Stimulated activated CD4-positive, alpha-beta T cell treated with anti-CD3 and anti-CD28 coated beads, TNF-alpha, amount 100 ng/mL, for 48 hours (primary cell): ENCODE measurements at regions not wholly inside any gene's neighbourhood (a gene's known extent, or its start where the extent isn't known, plus 50 kb on each side); places are given as distances from the start of the nearest gene placed in this dataset.

Experiments used
- DNase-seq, 3 donors: peaks; one replicate each; pipeline ENCODE4 v3.0.0-alpha.2; 2020; ENCODE audit warnings: low read depth in 3 of 3

DNA sequence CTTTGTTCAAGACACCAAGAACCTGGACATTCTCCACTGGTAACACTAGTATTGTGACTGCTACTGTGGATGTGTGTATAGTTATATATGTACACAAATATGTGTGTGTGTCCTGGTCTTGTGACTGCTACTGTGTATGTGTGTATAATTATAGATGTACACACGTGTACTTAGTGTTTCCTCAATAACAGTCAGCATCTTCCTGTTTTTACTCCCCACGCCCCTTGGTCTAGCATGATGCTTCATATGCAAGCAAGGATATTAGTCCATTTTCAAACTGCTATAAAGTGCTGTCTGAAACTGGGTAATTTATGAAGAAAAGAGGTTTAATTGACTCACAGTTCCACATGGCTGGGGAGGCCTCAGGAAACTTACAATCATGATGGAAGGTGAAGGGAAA, 802.7 kb downstream of the RNF144A start:
- no peak for DNase-seq

DNA sequence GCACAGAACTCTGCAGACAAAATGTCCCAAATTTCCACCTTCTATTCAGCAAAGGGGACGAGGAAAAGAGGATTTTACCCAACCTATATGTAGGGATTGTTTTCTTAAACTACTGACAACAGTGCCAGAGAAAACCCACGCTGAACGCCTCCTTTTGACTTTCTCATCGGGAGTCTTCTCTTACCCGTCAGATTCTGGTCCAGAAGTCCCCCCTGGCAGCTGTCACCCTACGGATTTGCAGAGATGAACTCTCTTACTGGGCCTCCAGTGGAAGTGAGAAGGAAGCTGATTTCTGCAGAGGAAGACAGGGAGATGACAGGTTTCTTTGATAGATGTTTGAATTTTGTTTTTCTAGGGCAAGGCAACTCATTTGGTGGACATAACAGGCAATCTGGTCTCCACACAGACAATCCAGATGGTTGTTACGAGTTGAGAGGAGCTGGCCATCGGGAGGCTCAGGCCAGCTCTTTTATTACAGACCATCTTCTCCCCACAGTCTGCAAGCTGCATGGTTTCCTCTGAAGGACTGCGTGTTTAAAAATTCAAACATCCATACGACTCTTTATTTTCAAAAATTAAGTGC, 804.3 kb downstream of the RNF144A start:
- DNase-seq, result no peak

DNA sequence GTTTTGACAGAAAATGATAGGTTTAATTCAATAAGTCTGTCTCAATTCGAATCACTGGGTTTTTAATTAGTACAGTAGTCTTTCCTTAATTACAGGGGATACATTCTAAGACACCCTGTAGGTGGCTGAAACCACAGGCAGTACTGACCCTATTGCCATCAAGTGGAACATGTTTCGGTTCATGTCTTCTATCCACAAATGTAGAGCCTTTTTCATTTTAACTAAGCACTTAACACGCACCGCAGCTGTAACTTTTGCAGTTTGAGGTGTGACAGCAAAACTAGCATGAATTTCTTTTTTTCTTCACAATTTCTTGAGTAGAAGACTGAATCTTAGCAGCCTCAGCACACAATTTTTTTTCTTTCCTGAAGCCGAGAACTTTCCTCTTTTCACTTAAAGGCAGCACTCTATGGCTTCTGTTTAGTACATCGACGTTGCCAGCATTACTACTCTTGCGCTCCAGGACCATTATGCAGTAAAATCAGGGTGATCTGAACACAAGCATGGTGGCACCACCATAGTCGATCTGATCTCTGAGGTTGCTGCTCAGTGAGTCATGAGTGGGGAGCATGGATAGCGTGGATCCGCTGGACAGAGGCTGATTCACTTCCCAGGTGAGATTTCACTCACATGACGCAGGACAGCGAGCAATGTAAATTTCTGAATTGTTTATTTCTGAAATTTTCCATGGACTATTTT, 805.1 kb downstream of the RNF144A start:
- DNase-seq, result no peak

DNA sequence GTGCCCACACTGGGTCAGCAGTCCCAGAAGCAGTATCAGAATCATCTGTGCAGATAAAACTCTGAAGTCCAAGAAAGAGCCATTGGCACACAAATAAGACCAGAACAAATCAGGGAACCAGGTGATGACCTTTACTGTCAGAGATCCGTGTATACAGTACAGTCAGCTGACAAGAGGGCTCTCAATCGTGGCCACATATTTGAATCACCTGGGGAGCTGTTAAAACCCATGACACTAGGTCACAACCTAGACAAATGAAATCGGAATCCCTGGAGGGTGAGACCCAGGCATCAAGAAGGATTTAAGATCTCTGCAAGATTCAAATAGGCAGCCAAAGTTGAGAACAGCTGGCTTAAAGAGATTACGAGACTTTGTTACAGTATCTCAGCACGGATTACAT, 807.1 kb downstream of the RNF144A start:
- no peak for DNase-seq

DNA sequence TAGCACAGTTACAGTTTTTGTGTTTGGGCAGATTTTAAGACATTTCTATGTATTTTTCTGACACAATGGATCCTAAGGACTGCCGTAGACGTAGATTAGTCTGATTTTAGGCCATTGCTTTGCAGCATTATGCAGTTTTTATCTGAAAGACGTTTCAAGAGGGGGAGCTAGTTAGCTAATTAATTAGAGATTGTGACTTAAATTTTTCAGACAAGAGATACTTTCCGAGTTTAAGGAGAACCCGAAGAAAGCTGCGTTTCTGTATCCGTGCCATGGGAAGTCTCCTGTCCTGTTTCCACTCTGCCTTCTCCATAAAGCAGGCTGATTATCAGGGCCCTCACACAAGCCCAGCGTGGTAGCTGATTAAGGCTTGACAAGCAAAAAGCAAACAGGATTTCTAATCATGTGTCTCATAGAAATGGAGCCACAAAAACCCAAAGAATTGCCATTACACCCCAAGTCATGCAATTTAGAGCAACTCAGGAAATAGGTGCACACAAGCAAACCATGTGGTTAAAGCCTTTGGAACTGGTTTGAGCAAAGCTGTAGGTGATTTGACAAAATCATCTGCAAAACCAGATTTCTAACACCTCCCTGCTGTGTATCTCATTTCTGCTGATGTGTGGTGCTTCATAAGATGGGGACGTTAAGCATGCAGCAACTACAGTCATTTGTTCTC, 808.1 kb downstream of the RNF144A start:
- no peak for DNase-seq

- DNase-seq, result no peak
Observed at GRCh38 chr2:7725850-7726242, 808.6 kb downstream of the RNF144A start.

GRCh38 chr2:7726989-7727388, 809.8 kb downstream of the RNF144A start:
- no peak for DNase-seq

DNA sequence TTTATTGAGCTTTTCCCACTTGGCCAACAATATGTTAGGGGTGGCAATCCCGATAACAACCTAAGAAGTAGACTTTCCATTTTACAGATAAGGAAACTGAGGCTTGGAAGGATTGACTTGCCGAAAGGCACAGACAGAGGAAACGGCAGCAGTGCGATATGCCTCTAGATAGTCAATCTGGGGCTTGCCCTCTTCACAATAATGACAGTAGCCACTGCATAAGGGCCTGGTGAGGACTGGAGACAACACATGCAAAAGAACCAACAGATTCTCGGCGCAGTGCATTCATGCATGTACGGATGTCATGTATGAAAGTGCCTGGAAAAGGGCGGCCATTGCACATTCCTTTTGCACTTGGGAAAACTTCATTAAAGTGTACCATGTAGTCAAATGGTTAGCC, 811.2 kb downstream of the RNF144A start:
- DNase-seq, result no peak

DNA sequence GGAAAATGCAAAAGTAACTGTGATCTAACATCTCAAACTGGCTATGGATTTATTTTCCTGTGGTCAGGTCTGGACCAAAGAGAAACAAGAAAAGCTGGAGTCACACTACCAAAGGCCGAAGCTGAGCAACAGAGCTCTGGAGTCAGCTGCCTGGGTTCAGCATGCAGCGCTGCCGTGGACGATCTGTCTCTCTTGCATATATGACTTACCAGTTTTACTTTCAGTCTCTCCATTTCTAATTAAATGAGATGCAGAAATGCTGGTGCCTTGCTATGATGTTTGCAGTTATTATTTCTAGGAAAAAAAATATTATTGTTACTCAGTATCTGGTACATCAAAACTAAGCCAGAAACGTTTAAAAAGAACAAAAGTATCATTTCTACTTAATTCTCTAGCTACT, 813.2 kb downstream of the RNF144A start:
- no peak for DNase-seq

- DNase-seq, result no peak
Observed at GRCh38 chr2:7730990-7731389, 813.8 kb downstream of the RNF144A start.

GRCh38 chr2:7732497-7732896, 815.3 kb downstream of the RNF144A start:
- DNase-seq, result no peak

DNA sequence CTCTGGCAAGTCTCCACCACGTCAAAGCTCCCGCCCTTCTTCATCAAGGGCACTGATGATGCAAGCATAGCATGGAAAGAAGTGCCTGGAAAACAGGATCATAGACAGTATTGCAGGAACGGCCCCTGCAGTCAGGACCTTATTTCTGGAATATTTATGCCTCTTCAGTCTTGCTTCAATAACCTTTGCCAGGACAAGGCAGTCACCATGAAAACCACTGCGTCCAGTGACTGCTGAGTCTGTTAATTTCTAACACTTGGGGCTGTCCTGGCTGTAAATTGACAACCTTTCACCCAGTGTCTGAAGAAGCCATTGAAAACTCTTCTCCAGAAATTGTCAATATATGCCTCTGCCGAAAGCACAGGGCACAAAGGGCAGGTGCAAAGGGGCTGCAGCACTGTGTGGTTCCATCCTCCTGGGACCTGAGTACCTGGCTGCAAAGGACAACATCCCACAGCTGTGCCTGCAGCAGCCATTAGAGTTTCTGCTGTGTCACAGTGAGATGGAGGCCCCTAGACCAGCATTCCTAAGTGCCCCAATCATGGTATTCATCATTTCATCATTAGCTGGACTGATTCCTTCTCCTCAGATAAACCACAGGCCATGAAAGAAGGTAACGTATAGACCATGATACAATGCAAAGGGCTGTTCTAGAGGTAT, 819.6 kb downstream of the RNF144A start:
- DNase-seq, result no peak

GRCh38 chr2:7738596-7738995, 821.4 kb downstream of the RNF144A start:
- no peak for DNase-seq

DNA sequence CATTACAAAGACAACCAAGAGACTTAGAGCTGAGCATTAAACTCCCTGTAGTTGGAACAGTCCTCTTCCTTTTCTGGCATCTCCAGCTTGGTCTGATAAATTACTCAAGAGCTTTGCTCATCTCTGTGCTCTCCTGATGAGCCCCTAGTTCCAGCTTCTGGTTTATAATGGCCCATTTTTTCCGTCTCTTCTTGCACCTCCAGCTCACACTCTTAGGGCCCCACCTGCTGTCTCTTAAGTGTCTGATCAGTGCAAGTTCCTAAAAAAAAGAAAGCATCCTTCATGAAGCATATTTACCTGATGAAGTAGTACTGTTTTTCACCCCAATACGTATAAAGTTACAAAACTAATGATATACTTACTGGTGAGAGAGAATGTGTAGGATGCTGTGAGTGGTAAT, 822.9 kb downstream of the RNF144A start:
- no peak for DNase-seq

DNA sequence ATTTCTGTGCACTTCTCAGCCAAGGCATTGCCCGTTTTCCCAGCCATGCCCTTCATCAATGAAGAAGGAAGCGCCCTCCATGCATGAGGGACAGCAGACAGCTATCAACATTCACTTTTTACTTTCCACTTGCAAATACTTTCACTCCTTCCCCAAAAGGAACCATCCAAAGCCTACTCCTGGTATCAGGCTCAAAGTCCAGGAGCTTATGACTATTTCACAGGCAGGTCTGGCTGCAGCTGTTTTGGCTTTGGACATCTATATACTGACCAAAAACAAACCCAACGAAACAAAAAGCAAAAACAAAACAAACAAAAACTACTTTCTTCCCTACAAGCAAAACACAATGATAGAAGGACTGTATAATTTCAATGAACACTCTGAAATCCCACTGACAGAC, 825.1 kb downstream of the RNF144A start:
- DNase-seq, result no peak

DNA sequence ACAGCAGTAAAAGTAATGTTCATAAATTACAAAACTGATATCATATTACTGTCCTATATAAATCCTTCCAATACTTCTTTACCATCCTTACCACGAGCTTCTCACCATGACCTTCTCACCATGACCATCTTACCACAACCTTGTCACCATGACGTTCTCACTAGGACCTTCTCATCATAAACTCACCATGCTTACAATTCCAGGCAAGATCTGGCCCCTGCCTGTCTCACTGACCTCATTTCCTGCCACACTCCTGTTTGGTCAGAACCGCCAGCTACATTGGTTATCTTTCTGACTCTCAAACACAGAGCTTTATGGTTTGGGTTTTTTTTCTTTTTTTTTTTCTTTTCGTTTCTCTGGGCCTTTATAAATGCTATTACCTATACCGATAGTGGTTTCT, 827.6 kb downstream of the RNF144A start:
- DNase-seq, result peak in 1 of 3 donors; percentile 21

- no peak for DNase-seq
Observed at GRCh38 chr2:7745369-7745768, 828.2 kb downstream of the RNF144A start.

- no peak for DNase-seq
Observed at GRCh38 chr2:7748717-7749415, 831.7 kb downstream of the RNF144A start.

DNA sequence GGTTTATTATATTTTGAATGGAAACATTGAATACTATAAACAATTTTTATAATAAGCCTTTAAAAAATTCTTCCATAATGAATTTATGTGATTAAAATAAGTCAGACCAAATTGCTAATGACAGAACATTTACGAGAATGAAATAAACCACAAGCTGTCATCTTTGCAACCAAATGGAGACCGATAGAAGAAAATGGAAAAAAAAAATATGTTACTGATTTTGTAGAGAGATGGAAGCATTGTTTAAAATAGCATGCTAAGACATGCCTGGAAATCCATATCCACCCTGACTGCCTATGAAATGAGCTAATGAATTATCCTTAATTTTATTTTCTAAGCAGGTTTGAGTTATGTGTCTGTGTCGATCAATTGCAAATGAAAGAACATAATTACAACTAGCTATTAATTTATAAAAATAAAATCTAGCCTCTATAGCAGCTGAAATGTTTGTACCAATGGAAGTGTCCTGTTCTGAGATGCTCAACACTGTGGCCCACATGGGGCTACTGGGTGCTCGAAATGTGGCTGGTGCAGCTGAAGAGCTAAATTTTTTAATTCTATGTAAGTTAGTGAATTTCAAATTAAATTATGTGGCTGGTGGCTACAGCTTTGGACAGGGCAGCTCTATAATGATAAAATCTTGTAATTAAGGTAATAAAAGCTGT, 832.8 kb downstream of the RNF144A start:
- DNase-seq, result no peak

- DNase-seq, result no peak
Observed at GRCh38 chr2:7752291-7752690, 835.1 kb downstream of the RNF144A start.

- DNase-seq, result no peak
Observed at GRCh38 chr2:7753777-7754176, 836.6 kb downstream of the RNF144A start.

DNA sequence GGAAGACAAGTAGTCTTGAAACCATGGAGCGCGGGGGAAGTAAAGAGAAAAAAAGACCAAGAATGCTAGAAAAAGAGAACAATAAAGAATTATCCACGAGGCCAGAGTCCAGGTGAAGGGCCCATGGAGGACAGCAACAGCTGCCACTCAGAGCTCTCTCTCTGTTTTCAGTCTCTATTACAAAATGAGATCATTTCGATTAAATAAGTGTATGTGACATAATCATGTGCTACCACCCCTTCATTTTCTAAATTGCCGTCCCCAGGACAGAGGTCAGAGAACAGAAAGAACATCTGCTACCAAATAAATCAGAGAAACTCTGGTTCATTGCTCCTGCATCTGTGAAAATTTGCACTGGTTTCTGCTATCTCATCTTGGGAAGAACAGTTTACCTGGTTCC, 838.7 kb downstream of the RNF144A start:
- no peak for DNase-seq
